CD4-positive, alpha-beta memory T cell (primary cell): ENCODE measurements at regions not wholly inside any gene's neighbourhood (a gene's known extent, or its start where the extent isn't known, plus 50 kb on each side); places are given as distances from the start of the nearest gene placed in this dataset.
A peak's percentile ranks its signal among the peaks of the same experiment; 100 is the strongest.

Source experiments
- CTCF ChIA-PET: fragments of 350-600 bp; sonication (Branson Sonifier 250); formaldehyde crosslinking; loops from one replicate; lab custom pipeline; 2021; ENCODE audit warnings: inconsistent platforms; ENCODE audit not compliant: partially characterized antibody; lab: Charles Lee
- POLR2A ChIA-PET: fragments of 350-600 bp; sonication (Branson Sonifier 250); formaldehyde crosslinking; loops from one replicate; lab custom pipeline; 2021; ENCODE audit not compliant: partially characterized antibody; lab: Charles Lee
- DNase-seq, 5 donors: peaks; one replicate each; pipeline versions ENCODE4 v3.0.0 to v3.0.0-alpha.2; 2020 to 2022; ENCODE audit warnings: mixed read lengths in 1 of 5
- H3K27ac ChIP-seq: one replicate; pipeline ENCODE4 v1.7.0; 2013; ENCODE audit warnings: low read depth, low read length
- H3K27me3 ChIP-seq: 2 replicates; pipeline ENCODE4 v1.7.0; 2013; ENCODE audit warnings: mild to moderate bottlenecking, low read length, moderate library complexity; ENCODE audit not compliant: insufficient read depth
- H3K36me3 ChIP-seq: 2 replicates; pipeline ENCODE4 v1.7.0; 2013; ENCODE audit warnings: mild to moderate bottlenecking, low read length, moderate library complexity; ENCODE audit not compliant: insufficient read depth
- H3K4me1 ChIP-seq: 2 replicates; pipeline ENCODE4 v1.7.0; 2013; ENCODE audit warnings: mild to moderate bottlenecking, low read length, moderate library complexity; ENCODE audit not compliant: insufficient read depth
- H3K4me3 ChIP-seq, 2 donors: one replicate each; pipeline ENCODE4 v1.7.0; 2013; ENCODE audit warnings: low read length in 2 of 2, mild to moderate bottlenecking in 1 of 2
- H3K9me3 ChIP-seq, 2 donors: one replicate each; pipeline ENCODE4 v1.7.0; 2013; ENCODE audit warnings: low read length in 2 of 2, control low read depth in 1 of 2; ENCODE audit not compliant: control insufficient read depth in 1 of 2
- H3K27ac Mint-ChIP-seq, 7 donors: one replicate each; pipeline ENCODE4 v1.8.0; 2020 to 2021; ENCODE audit warnings: mixed read lengths in 7 of 7, mild to moderate bottlenecking in 6 of 7, inconsistent platforms in 3 of 7, moderate library complexity in 3 of 7
- H3K27me3 Mint-ChIP-seq, 2 donors: one replicate each; pipeline ENCODE4 v1.8.0; 2020 to 2021; ENCODE audit warnings: mixed read lengths in 2 of 2
- H3K36me3 Mint-ChIP-seq, 2 donors: one replicate each; pipeline ENCODE4 v1.8.0; 2020 to 2021; ENCODE audit warnings: mixed read lengths in 2 of 2, inconsistent platforms in 1 of 2, mild to moderate bottlenecking in 1 of 2
- H3K4me1 Mint-ChIP-seq, 4 donors: one replicate each; pipeline ENCODE4 v1.8.0; 2020 to 2021; ENCODE audit warnings: mixed read lengths in 4 of 4, mild to moderate bottlenecking in 1 of 4
- H3K4me3 Mint-ChIP-seq, 8 donors: one replicate each; pipeline ENCODE4 v1.8.0; 2020 to 2021; ENCODE audit warnings: mixed read lengths in 8 of 8, mild to moderate bottlenecking in 7 of 8, moderate library complexity in 6 of 8, inconsistent platforms in 3 of 8
- H3K9me3 Mint-ChIP-seq, 8 donors: one replicate each; pipeline ENCODE4 v1.8.0; 2020 to 2021; ENCODE audit warnings: mixed read lengths in 8 of 8, mild to moderate bottlenecking in 5 of 8, inconsistent platforms in 3 of 8, moderate library complexity in 1 of 8
- intact Hi-C: fragments of 100-400 bp; cut with micrococcal nuclease; formaldehyde crosslinking; loops from one replicate; pipeline ENCODE4 v1.15.1; 2023

- POLR2A ChIA-PET = no interaction called here
- Mint-ChIP-seq H3K9me3 (no peaks in the 10 kb centered on the region), H3K27ac (no peak overlapping the region), H3K27me3 (peaks cover 0 to 2% of the 10 kb centered on the region in 2 donors), H3K4me1 (peaks cover 0 to 6% (median 0%) of the 10 kb centered on the region in 4 donors), H3K4me3 (no peak overlapping the region), H3K36me3 (no peaks in the 10 kb centered on the region)
- Histone ChIP-seq H3K4me3 (no peak overlapping the region), H3K36me3 (no peaks in the 10 kb centered on the region), H3K27ac (no peak overlapping the region), H3K4me1 (no peaks in the 10 kb centered on the region), H3K9me3 (no peaks in the 10 kb centered on the region), H3K27me3 (no peaks in the 10 kb centered on the region)
- intact Hi-C loops = no loop called here
- CTCF ChIA-PET = interaction anchor here (2.0 kb wide), 1 partner anchor 13 kb away, joined by 7 read pairs; no protein-coding TSS in a partner anchor
- no peak for DNase-seq
Measured at GRCh38 chr3:178422406-178422805, 113.8 kb upstream of the KCNMB2 start.

- no peaks in the 10 kb centered on the region for H3K27me3 ChIP-seq
- POLR2A ChIA-PET = no interaction called here
- Mint-ChIP-seq H3K4me3 (no peak overlapping the region), H3K27me3 (peaks cover 0 to 2% of the 10 kb centered on the region in 2 donors), H3K27ac (no peak overlapping the region), H3K9me3 (no peaks in the 10 kb centered on the region), H3K36me3 (no peaks in the 10 kb centered on the region), H3K4me1 (no peaks in the 10 kb centered on the region)
- intact Hi-C loops = no loop called here
- no peak overlapping the region for H3K27ac ChIP-seq
- no peaks in the 10 kb centered on the region for H3K4me1 ChIP-seq
- no peak for DNase-seq
- H3K9me3 ChIP-seq = no peaks in the 10 kb centered on the region
- CTCF ChIA-PET = no interaction called here
- no peak overlapping the region for H3K4me3 ChIP-seq
- no peaks in the 10 kb centered on the region for H3K36me3 ChIP-seq
Measured at GRCh38 chr3:178428037-178428436, 108.2 kb upstream of the KCNMB2 start.

- no peaks in the 10 kb centered on the region for H3K36me3 Mint-ChIP-seq
- no peaks in the 10 kb centered on the region for H3K9me3 Mint-ChIP-seq
- H3K4me3 Mint-ChIP-seq = no peak overlapping the region
- no peak overlapping the region for H3K27ac Mint-ChIP-seq
- H3K4me3 ChIP-seq = no peak overlapping the region
- CTCF ChIA-PET = interaction anchor here (1.5 to 1.6 kb wide), 2 partner anchors 11 to 533 kb away, joined by 3 to 7 read pairs; no protein-coding TSS in a partner anchor
- no peaks in the 10 kb centered on the region for H3K4me1 Mint-ChIP-seq
- POLR2A ChIA-PET = no interaction called here
- H3K27me3 ChIP-seq = no peaks in the 10 kb centered on the region
- H3K4me1 ChIP-seq = no peaks in the 10 kb centered on the region
- no peaks in the 10 kb centered on the region for H3K36me3 ChIP-seq
- no peaks in the 10 kb centered on the region for H3K9me3 ChIP-seq
- intact Hi-C loops = loop anchor here (2.0 kb wide), 1 partner anchor 1124 kb away; no protein-coding TSS in a partner anchor
- H3K27ac ChIP-seq = no peak overlapping the region
- DNase-seq = no peak
- no peaks in the 10 kb centered on the region for H3K27me3 Mint-ChIP-seq
Measured at GRCh38 chr3:178434206-178434805, 101.9 kb upstream of the KCNMB2 start.

- POLR2A ChIA-PET = no interaction called here
- no peak for DNase-seq
- no peak overlapping the region for H3K27ac Mint-ChIP-seq
- intact Hi-C loops = loop anchor here (2.0 kb wide), 1 partner anchor 1123 kb away; no protein-coding TSS in a partner anchor
- no peaks in the 10 kb centered on the region for H3K9me3 ChIP-seq
- no peak overlapping the region for H3K27ac ChIP-seq
- no peaks in the 10 kb centered on the region for H3K27me3 ChIP-seq
- H3K4me3 Mint-ChIP-seq = no peak overlapping the region
- H3K36me3 Mint-ChIP-seq = no peaks in the 10 kb centered on the region
- H3K36me3 ChIP-seq = no peaks in the 10 kb centered on the region
- H3K9me3 Mint-ChIP-seq = no peaks in the 10 kb centered on the region
- no peak overlapping the region for H3K4me3 ChIP-seq
- CTCF ChIA-PET = interaction anchor here (1.5 to 2.0 kb wide), 3 partner anchors 12 to 886 kb away, joined by 3 to 8 read pairs (median 7); no protein-coding TSS in a partner anchor
- no peaks in the 10 kb centered on the region for H3K4me1 ChIP-seq
- H3K27me3 Mint-ChIP-seq = no peaks in the 10 kb centered on the region
- H3K4me1 Mint-ChIP-seq = no peaks in the 10 kb centered on the region
Measured at GRCh38 chr3:178435575-178435974, 100.7 kb upstream of the KCNMB2 start.

- H3K36me3 Mint-ChIP-seq = no peaks in the 10 kb centered on the region
- DNase-seq = peak in 1 of 5 donors; percentile 6
- ChIA-PET CTCF (interaction anchor here (0.8 to 2.0 kb wide), 3 partner anchors 9 to 885 kb away, joined by 4 to 8 read pairs (median 4); no protein-coding TSS in a partner anchor), POLR2A (no interaction called here)
- Histone ChIP-seq H3K27ac (no peak overlapping the region), H3K27me3 (no peaks in the 10 kb centered on the region), H3K4me3 (no peak overlapping the region), H3K36me3 (no peaks in the 10 kb centered on the region), H3K4me1 (no peaks in the 10 kb centered on the region), H3K9me3 (no peaks in the 10 kb centered on the region)
- H3K4me3 Mint-ChIP-seq = no peak overlapping the region
- peaks cover 0 to 2% of the 10 kb centered on the region in 2 donors for H3K27me3 Mint-ChIP-seq
- H3K27ac Mint-ChIP-seq = no peak overlapping the region
- H3K4me1 Mint-ChIP-seq = no peaks in the 10 kb centered on the region
- H3K9me3 Mint-ChIP-seq = no peaks in the 10 kb centered on the region
- intact Hi-C loops = loop anchor here (2.0 kb wide), 1 partner anchor 530 kb away; no protein-coding TSS in a partner anchor
Measured at GRCh38 chr3:178436773-178437172, 99.5 kb upstream of the KCNMB2 start.

GRCh38 chr3:178437236-178437635 is 99.0 kb upstream of the KCNMB2 start:
- no peak overlapping the region for H3K27ac Mint-ChIP-seq
- CTCF ChIA-PET = interaction anchor here (1.1 to 2.0 kb wide), 2 partner anchors 9 to 884 kb away, joined by 4 to 8 read pairs; no protein-coding TSS in a partner anchor
- no peaks in the 10 kb centered on the region for H3K9me3 ChIP-seq
- POLR2A ChIA-PET = no interaction called here
- DNase-seq = no peak
- no peaks in the 10 kb centered on the region for H3K36me3 ChIP-seq
- peaks cover 0 to 2% of the 10 kb centered on the region in 2 donors for H3K27me3 Mint-ChIP-seq
- no peaks in the 10 kb centered on the region for H3K4me1 Mint-ChIP-seq
- no peaks in the 10 kb centered on the region for H3K27me3 ChIP-seq
- no peak overlapping the region for H3K27ac ChIP-seq
- intact Hi-C loops = loop anchor here (2.0 kb wide), 1 partner anchor 530 kb away; no protein-coding TSS in a partner anchor
- H3K4me3 ChIP-seq = no peak overlapping the region
- no peaks in the 10 kb centered on the region for H3K36me3 Mint-ChIP-seq
- H3K9me3 Mint-ChIP-seq = no peaks in the 10 kb centered on the region
- no peaks in the 10 kb centered on the region for H3K4me1 ChIP-seq
- H3K4me3 Mint-ChIP-seq = no peak overlapping the region

GRCh38 chr3:178439504-178439903 is 96.7 kb upstream of the KCNMB2 start:
- CTCF ChIA-PET = no interaction called here
- no peaks in the 10 kb centered on the region for H3K36me3 ChIP-seq
- H3K4me3 Mint-ChIP-seq = no peak overlapping the region
- H3K27ac ChIP-seq = no peak overlapping the region
- H3K4me1 Mint-ChIP-seq = no peaks in the 10 kb centered on the region
- DNase-seq = no peak
- no peak overlapping the region for H3K27ac Mint-ChIP-seq
- POLR2A ChIA-PET = no interaction called here
- no peaks in the 10 kb centered on the region for H3K9me3 Mint-ChIP-seq
- H3K36me3 Mint-ChIP-seq = no peaks in the 10 kb centered on the region
- intact Hi-C loops = no loop called here
- H3K4me3 ChIP-seq = no peak overlapping the region
- H3K4me1 ChIP-seq = no peaks in the 10 kb centered on the region
- H3K9me3 ChIP-seq = no peaks in the 10 kb centered on the region
- peaks cover 0 to 2% of the 10 kb centered on the region in 2 donors for H3K27me3 Mint-ChIP-seq
- H3K27me3 ChIP-seq = no peaks in the 10 kb centered on the region
